ENCODE measurements at regions not wholly inside any gene's neighbourhood (a gene's known extent, or its start where the extent isn't known, plus 50 kb on each side); places are given as distances from the start of the nearest gene placed in this dataset.
A peak's percentile ranks its signal among the peaks of the same experiment; 100 is the strongest.

- no peaks in the 10 kb centered on the region for H3K4me1 ChIP-seq
- 45 to 48% methylated on average over 5 of the region's 5 CpGs for WGBS, 2 donors
- ATAC-seq: no peak
- no peak for TF ChIP-seq CTCF (IDR thresholded peaks at IDR 0.05)
- H3K27ac ChIP-seq: no peak overlapping the region
- no peak for DNase-seq
- no peak overlapping the region for H3K4me3 ChIP-seq
- H3K27me3 ChIP-seq: no peaks in the 10 kb centered on the region
- FAIRE-seq: no peak
- no peaks in the 10 kb centered on the region for H3K9me3 ChIP-seq
- intact Hi-C loops (cut with DNase I): loop anchor here in 1 of 3 donors (10.0 kb wide), 1 partner anchor 942 kb away; no protein-coding TSS in a partner anchor
- H3K36me3 ChIP-seq: no peaks in the 10 kb centered on the region
Observed at GRCh38 chr6:87932361-87932760, 115.3 kb upstream of the SPACA1 start.

GRCh38 chr6:87929843-87930288 is 117.8 kb upstream of the SPACA1 start:
- ATAC-seq (peak; percentile 93 to 100 (median 100)), DNase-seq (peak; percentile 56 to 84 (median 68)), FAIRE-seq (peak; percentile 34)
- Histone ChIP-seq H3K27me3 (no peaks in the 10 kb centered on the region), H3K4me3 (no peak overlapping the region), H3K9me3 (no peaks in the 10 kb centered on the region), H3K27ac (no peak overlapping the region), H3K36me3 (no peaks in the 10 kb centered on the region), H3K4me1 (no peaks in the 10 kb centered on the region)
- TF ChIP-seq CTCF (IDR thresholded peaks at IDR 0.05): peak; percentile 56 to 73 (median 65)
- 9 to 10% methylated on average over 6 of the region's 6 CpGs for WGBS, 2 donors
- intact Hi-C loops (cut with DNase I): loop anchor here in 2 of 3 donors (5.0 to 10.0 kb wide), 2 partner anchors 945 to 947 kb away; no protein-coding TSS in a partner anchor

- Histone ChIP-seq H3K4me3 (no peak overlapping the region), H3K27ac (no peak overlapping the region), H3K4me1 (no peaks in the 10 kb centered on the region), H3K27me3 (no peaks in the 10 kb centered on the region), H3K9me3 (no peaks in the 10 kb centered on the region), H3K36me3 (no peaks in the 10 kb centered on the region)
- no peak for ATAC-seq
- 72 to 85% methylated on average over 2 of the region's 2 CpGs for WGBS, 2 donors
- FAIRE-seq: no peak
- no peak for DNase-seq
- TF ChIP-seq CTCF (IDR thresholded peaks at IDR 0.05): no peak
- intact Hi-C loops (cut with DNase I): loop anchor here in 1 of 3 donors (5.0 kb wide), 1 partner anchor 951 kb away; no protein-coding TSS in a partner anchor
Observed at GRCh38 chr6:87926687-87927086, 121.0 kb upstream of the SPACA1 start.

- Histone ChIP-seq H3K9me3 (no peaks in the 10 kb centered on the region), H3K27me3 (no peaks in the 10 kb centered on the region), H3K4me1 (no peaks in the 10 kb centered on the region), H3K36me3 (no peaks in the 10 kb centered on the region), H3K4me3 (no peak overlapping the region), H3K27ac (no peak overlapping the region)
- intact Hi-C loops (cut with DNase I): loop anchor here in 1 of 3 donors (5.0 kb wide), 1 partner anchor 951 kb away; no protein-coding TSS in a partner anchor
- DNase-seq: no peak
- ATAC-seq: no peak
- FAIRE-seq: no peak
- TF ChIP-seq CTCF (IDR thresholded peaks at IDR 0.05): no peak
- WGBS, 2 donors: 65 to 80% methylated on average over 6 of the region's 6 CpGs
Observed at GRCh38 chr6:87926072-87926471, 121.6 kb upstream of the SPACA1 start.

GRCh38 chr6:87925373-87926060 is 122.1 kb upstream of the SPACA1 start:
- no peak for DNase-seq
- Histone ChIP-seq H3K27me3 (no peaks in the 10 kb centered on the region), H3K9me3 (no peaks in the 10 kb centered on the region), H3K4me1 (no peaks in the 10 kb centered on the region), H3K4me3 (no peak overlapping the region), H3K36me3 (no peaks in the 10 kb centered on the region), H3K27ac (no peak overlapping the region)
- intact Hi-C loops (cut with DNase I): loop anchor here in 1 of 3 donors (5.0 kb wide), 1 partner anchor 952 kb away; no protein-coding TSS in a partner anchor
- FAIRE-seq: no peak
- no peak for TF ChIP-seq CTCF (IDR thresholded peaks at IDR 0.05)
- WGBS, 2 donors: 53 to 61% methylated on average over 7 of the region's 7 CpGs
- no peak for ATAC-seq
